ENCODE measurements at regions not wholly inside any gene's neighbourhood (a gene's known extent, or its start where the extent isn't known, plus 50 kb on each side); places are given as distances from the start of the nearest gene placed in this dataset.
A peak's percentile ranks its signal among the peaks of the same experiment; 100 is the strongest.

GRCh38 chr15:38005953-38006808 is 71.7 kb downstream of the TMCO5A start:
- peak; percentile 14 to 40 (median 33) for DNase-seq
- Histone ChIP-seq H3K4me3 (replicated peaks in 1 of 3; ENCODE audit: low read depth in 2 of 3, low read length in 3 of 3) (no peak overlapping the region), H3K27me3 (ENCODE audit: control insufficient read depth in 2 of 2, insufficient read depth in 2 of 2, low read length in 2 of 2) (no peaks in the 10 kb centered on the region), H3K4me1 (ENCODE audit: control insufficient read depth in 1 of 2, insufficient read depth in 2 of 2, low read length in 2 of 2) (peaks cover 11 to 21% of the 10 kb centered on the region in 2 donors), H4K20me1 (ENCODE audit: insufficient read depth, low read length) (no peaks in the 10 kb centered on the region), H3K36me3 (replicated peaks in 1 of 2; ENCODE audit: control insufficient read depth in 1 of 2, insufficient read depth in 2 of 2, low read length in 2 of 2) (no peaks in the 10 kb centered on the region), H3K9me3 (replicated peaks in 1 of 2; ENCODE audit: control insufficient read depth in 1 of 2, insufficient read depth in 1 of 2, low read length in 2 of 2) (no peaks in the 10 kb centered on the region), H3K27ac (ENCODE audit: low read depth in 1 of 2, low read length in 2 of 2) (peak overlapping the region; percentile 37 to 69), H3K79me2 (ENCODE audit: insufficient read depth, low read length) (no peaks in the 10 kb centered on the region), H3K4me2 (replicated peaks; ENCODE audit: extremely low read depth, low read length, poor library complexity, severe bottlenecking) (no peak overlapping the region), H2AFZ (ENCODE audit: insufficient read depth, low read depth, low read length, poor library complexity, severe bottlenecking) (no peak overlapping the region), H3K9ac (ENCODE audit: insufficient read depth, low read length, poor library complexity, severe bottlenecking) (no peak overlapping the region)
- H3K4me1 Mint-ChIP-seq = peaks cover 15% of the 10 kb centered on the region
- peaks cover 0 to 5% (median 4%) of the 10 kb centered on the region in 7 donors for H3K9me3 Mint-ChIP-seq
- intact Hi-C loops (cut with micrococcal nuclease) = loop anchor here (2.0 to 10.0 kb wide), 3 partner anchors 246 to 349 kb away; partner anchors contain the start of gene SPRED1 (in 2 of the 2)
- TF ChIP-seq CTCF (IDR thresholded peaks at IDR 0.05) = no peak
- no CpG with 5 or more reads among the region's 2 CpGs for WGBS (ENCODE audit: insufficient coverage)
- peaks cover 1 to 4% (median 2%) of the 10 kb centered on the region in 3 donors for H3K27me3 Mint-ChIP-seq (ENCODE audit: low read depth in 3 of 3)
- no peaks in the 10 kb centered on the region for H3K36me3 Mint-ChIP-seq
- H3K4me3 Mint-ChIP-seq = peak overlapping the region in 1 of 2 donors; percentile 67
- peak overlapping the region; percentile 78 to 93 (median 84) for H3K27ac Mint-ChIP-seq

- peaks cover 1 to 6% (median 2%) of the 10 kb centered on the region in 3 donors for H3K27me3 Mint-ChIP-seq (ENCODE audit: low read depth in 3 of 3)
- no peak overlapping the region for H3K27ac Mint-ChIP-seq
- peaks cover 0 to 3% (median 0%) of the 10 kb centered on the region in 7 donors for H3K9me3 Mint-ChIP-seq
- no CpG with 5 or more reads among the region's 6 CpGs for WGBS (ENCODE audit: insufficient coverage)
- H3K9me3 ChIP-seq (replicated peaks in 1 of 2; ENCODE audit: control insufficient read depth in 1 of 2, insufficient read depth in 1 of 2, low read length in 2 of 2) = no peaks in the 10 kb centered on the region
- peaks cover 16% of the 10 kb centered on the region for H3K4me1 Mint-ChIP-seq
- intact Hi-C loops (cut with micrococcal nuclease) = loop anchor here in 1 of 2 donors (10.0 kb wide), 1 partner anchor 64 kb away; no protein-coding TSS in a partner anchor
- no peaks in the 10 kb centered on the region for H3K36me3 Mint-ChIP-seq
- no peak overlapping the region for H3K27ac ChIP-seq (ENCODE audit: low read depth in 1 of 2, low read length in 2 of 2)
- no peak for TF ChIP-seq CTCF (IDR thresholded peaks at IDR 0.05)
- H3K9ac ChIP-seq (ENCODE audit: insufficient read depth, low read length, poor library complexity, severe bottlenecking) = no peak overlapping the region
- H3K4me2 ChIP-seq (replicated peaks; ENCODE audit: extremely low read depth, low read length, poor library complexity, severe bottlenecking) = no peak overlapping the region
- no peak for DNase-seq
- H3K4me3 Mint-ChIP-seq = no peak overlapping the region
- no peaks in the 10 kb centered on the region for H3K79me2 ChIP-seq (ENCODE audit: insufficient read depth, low read length)
- H2AFZ ChIP-seq (ENCODE audit: insufficient read depth, low read depth, low read length, poor library complexity, severe bottlenecking) = no peak overlapping the region
- peaks cover 11 to 16% of the 10 kb centered on the region in 2 donors for H3K4me1 ChIP-seq (ENCODE audit: control insufficient read depth in 1 of 2, insufficient read depth in 2 of 2, low read length in 2 of 2)
- H4K20me1 ChIP-seq (ENCODE audit: insufficient read depth, low read length) = no peaks in the 10 kb centered on the region
- H3K4me3 ChIP-seq (replicated peaks in 1 of 3; ENCODE audit: low read depth in 2 of 3, low read length in 3 of 3) = no peak overlapping the region
- H3K27me3 ChIP-seq (ENCODE audit: control insufficient read depth in 2 of 2, insufficient read depth in 2 of 2, low read length in 2 of 2) = no peaks in the 10 kb centered on the region
- no peaks in the 10 kb centered on the region for H3K36me3 ChIP-seq (replicated peaks in 1 of 2; ENCODE audit: control insufficient read depth in 1 of 2, insufficient read depth in 2 of 2, low read length in 2 of 2)
Observed at GRCh38 chr15:38010395-38010794, 76.0 kb downstream of the TMCO5A start.

Data from CD14-positive monocyte (primary cell).